ENCODE measurements at regions not wholly inside any gene's neighbourhood (a gene's known extent, or its start where the extent isn't known, plus 50 kb on each side); places are given as distances from the start of the nearest gene placed in this dataset.
"Not testable (repeated sequence)": the region's sequence is repeated elsewhere in the genome, so short reads cannot be mapped to it uniquely, and the experiment has no call there.

DNA sequence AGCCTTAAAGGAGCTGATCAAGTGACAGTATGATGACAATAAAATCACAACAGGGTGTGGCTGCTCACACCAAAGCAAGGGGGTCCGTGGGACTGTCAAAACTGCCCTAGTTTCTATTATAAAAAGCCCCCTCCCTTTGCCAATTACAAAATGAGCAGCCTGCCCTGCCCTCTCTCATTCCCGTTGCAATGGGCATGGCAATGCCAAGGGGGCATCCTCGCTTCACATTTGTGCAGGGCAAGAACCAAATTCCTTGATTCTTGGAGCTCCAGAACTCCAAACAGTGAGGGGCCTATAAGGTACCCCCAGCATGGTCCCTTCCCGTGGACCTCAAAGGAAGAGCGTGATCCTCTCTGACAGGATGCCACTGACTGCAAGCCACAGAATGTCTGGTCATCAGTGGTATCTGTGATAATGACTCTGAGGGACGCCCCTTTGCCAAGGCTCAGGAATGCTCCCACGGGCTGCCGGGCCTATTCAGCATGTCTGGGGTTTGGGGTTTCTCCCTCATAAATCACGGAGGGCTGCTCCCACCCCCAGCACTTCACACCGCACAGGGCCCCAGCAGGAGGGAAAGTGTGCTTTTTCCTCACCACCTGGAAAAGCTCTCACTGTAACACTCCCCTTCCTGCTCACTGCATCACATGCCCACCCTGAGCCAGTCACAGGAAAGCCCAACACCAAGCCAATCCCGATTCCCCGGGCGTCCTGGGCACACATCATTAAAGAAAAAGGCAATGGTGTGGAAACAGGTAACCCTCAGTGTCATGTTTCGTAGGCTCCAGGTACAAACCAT is 105.1 kb upstream of the TRPM1 start:
- no peaks in the 10 kb centered on the region for H3K36me3 ChIP-seq (ENCODE audit: insufficient read depth, low read length)
- H3K4me2 ChIP-seq (ENCODE audit: low read length), result no peak overlapping the region
- H3K4me3 ChIP-seq (ENCODE audit: low read depth, low read length, poor library complexity, severe bottlenecking), result no peak overlapping the region
- ChIA-PET POLR2A (interaction anchor here (0.7 to 1.1 kb wide), 2 partner anchors 126 to 228 kb away, joined by 3 to 7 read pairs; no protein-coding TSS in a partner anchor), CTCF (ENCODE audit: unreplicated experiment) (no interaction called here)
- no peak overlapping the region for H2AFZ ChIP-seq (ENCODE audit: low read length)
- peaks cover 18% of the 10 kb centered on the region for H3K4me1 ChIP-seq (ENCODE audit: insufficient read depth, low read length, poor library complexity, severe bottlenecking)
- no peak for DNase-seq (ENCODE audit: low spot score)
- no peak for TF ChIP-seq EZH2phosphoT487 (IDR thresholded peaks at IDR 0.05; ENCODE audit: borderline replicate concordance, low read depth, low read length)
- TF ChIP-seq, protein P1, sequence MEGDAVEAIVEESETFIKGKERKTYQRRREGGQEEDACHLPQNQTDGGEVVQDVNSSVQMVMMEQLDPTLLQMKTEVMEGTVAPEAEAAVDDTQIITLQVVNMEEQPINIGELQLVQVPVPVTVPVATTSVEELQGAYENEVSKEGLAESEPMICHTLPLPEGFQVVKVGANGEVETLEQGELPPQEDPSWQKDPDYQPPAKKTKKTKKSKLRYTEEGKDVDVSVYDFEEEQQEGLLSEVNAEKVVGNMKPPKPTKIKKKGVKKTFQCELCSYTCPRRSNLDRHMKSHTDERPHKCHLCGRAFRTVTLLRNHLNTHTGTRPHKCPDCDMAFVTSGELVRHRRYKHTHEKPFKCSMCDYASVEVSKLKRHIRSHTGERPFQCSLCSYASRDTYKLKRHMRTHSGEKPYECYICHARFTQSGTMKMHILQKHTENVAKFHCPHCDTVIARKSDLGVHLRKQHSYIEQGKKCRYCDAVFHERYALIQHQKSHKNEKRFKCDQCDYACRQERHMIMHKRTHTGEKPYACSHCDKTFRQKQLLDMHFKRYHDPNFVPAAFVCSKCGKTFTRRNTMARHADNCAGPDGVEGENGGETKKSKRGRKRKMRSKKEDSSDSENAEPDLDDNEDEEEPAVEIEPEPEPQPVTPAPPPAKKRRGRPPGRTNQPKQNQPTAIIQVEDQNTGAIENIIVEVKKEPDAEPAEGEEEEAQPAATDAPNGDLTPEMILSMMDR (conservative IDR thresholded peaks at IDR 0.05; ENCODE audit: low read length), result no peak
- intact Hi-C loops (cut with micrococcal nuclease; ENCODE audit: unreplicated experiment), result no loop called here
- H4K20me1 ChIP-seq (ENCODE audit: insufficient read depth, low read length), result no peaks in the 10 kb centered on the region
- BruUV-seq (replicated peaks), result no TSS peak
- no peak overlapping the region for H3K27ac ChIP-seq (ENCODE audit: low read depth, low read length, poor library complexity, severe bottlenecking)
- H3K9me3 ChIP-seq (ENCODE audit: low read length), result no peaks in the 10 kb centered on the region
- no peaks in the 10 kb centered on the region for H3K9me2 ChIP-seq (ENCODE audit: insufficient read depth, low read length)
- H3K79me2 ChIP-seq (ENCODE audit: insufficient read depth, low read depth, low read length), result no peaks in the 10 kb centered on the region

DNA sequence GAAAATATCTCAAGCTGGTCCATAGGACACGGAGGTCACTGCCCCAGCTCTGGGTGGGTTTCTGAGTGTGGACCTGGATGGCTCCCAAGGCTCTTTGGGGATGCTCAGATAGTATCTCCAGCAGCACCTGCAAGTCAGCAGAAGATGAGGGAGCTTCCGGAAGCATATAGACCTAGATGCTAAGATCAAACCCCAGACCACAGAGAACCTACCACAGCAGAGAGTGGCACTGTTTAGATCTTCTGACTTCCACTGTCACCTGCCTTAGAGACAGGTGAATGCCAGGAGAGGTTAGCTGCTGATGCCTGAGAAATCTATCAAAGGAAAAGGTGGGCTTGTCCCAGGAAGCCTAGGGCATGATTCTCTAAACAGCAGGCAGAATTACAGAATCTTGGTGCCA is 105.7 kb upstream of the TRPM1 start:
- Histone ChIP-seq H3K4me3 (ENCODE audit: low read depth, low read length, poor library complexity, severe bottlenecking) (no peak overlapping the region), H3K9me3 (ENCODE audit: low read length) (no peaks in the 10 kb centered on the region), H4K20me1 (ENCODE audit: insufficient read depth, low read length) (no peaks in the 10 kb centered on the region), H3K4me1 (ENCODE audit: insufficient read depth, low read length, poor library complexity, severe bottlenecking) (peaks cover 16% of the 10 kb centered on the region), H3K36me3 (ENCODE audit: insufficient read depth, low read length) (no peaks in the 10 kb centered on the region), H3K9me2 (ENCODE audit: insufficient read depth, low read length) (no peaks in the 10 kb centered on the region), H3K79me2 (ENCODE audit: insufficient read depth, low read depth, low read length) (no peaks in the 10 kb centered on the region), H2AFZ (ENCODE audit: low read length) (no peak overlapping the region), H3K4me2 (ENCODE audit: low read length) (no peak overlapping the region), H3K27ac (ENCODE audit: low read depth, low read length, poor library complexity, severe bottlenecking) (no peak overlapping the region)
- intact Hi-C loops (cut with micrococcal nuclease; ENCODE audit: unreplicated experiment), result no loop called here
- ChIA-PET POLR2A (no interaction called here), CTCF (ENCODE audit: unreplicated experiment) (no interaction called here)
- DNase-seq (ENCODE audit: low spot score), result no peak
- TF ChIP-seq, protein P1 (conservative IDR thresholded peaks at IDR 0.05; ENCODE audit: low read length), result no peak
- TF ChIP-seq EZH2phosphoT487 (IDR thresholded peaks at IDR 0.05; ENCODE audit: borderline replicate concordance, low read depth, low read length), result no peak
- no TSS peak for BruUV-seq (replicated peaks)

DNA sequence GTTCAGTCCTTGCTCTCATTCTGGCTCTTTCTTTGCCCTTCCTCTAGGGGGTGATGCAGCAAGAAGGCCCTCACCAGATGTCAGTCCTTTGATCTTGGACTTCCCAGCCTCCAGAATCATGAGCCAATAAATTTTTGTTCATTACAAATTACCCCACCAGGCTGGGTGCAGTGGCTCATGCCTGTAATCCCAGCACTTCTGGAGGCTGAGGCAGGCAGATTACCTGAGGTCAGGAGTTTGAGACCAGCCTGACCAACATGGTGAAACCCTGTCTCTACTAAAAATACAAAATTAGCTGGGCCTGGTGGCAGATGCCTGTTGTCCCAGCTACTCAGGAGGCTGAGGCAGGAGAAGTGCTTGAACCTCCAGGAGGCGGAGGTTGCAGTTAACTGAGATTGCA is 106.3 kb upstream of the TRPM1 start:
- intact Hi-C loops (cut with micrococcal nuclease; ENCODE audit: unreplicated experiment); H3K4me3 ChIP-seq (ENCODE audit: low read depth, low read length, poor library complexity, severe bottlenecking); DNase-seq (ENCODE audit: low spot score); CTCF ChIA-PET (ENCODE audit: unreplicated experiment); H2AFZ ChIP-seq (ENCODE audit: low read length); POLR2A ChIA-PET; H3K4me2 ChIP-seq (ENCODE audit: low read length); H3K9me2 ChIP-seq (ENCODE audit: insufficient read depth, low read length); H3K9me3 ChIP-seq (ENCODE audit: low read length); H4K20me1 ChIP-seq (ENCODE audit: insufficient read depth, low read length); H3K79me2 ChIP-seq (ENCODE audit: insufficient read depth, low read depth, low read length); H3K36me3 ChIP-seq (ENCODE audit: insufficient read depth, low read length); BruUV-seq (replicated peaks); H3K27ac ChIP-seq (ENCODE audit: low read depth, low read length, poor library complexity, severe bottlenecking): not testable (repeated sequence)
- TF ChIP-seq, protein P1 (conservative IDR thresholded peaks at IDR 0.05; ENCODE audit: low read length), result peak; percentile 25; the same call in 1 of the 2 replicates
- peaks cover 12% of the 10 kb centered on the region for H3K4me1 ChIP-seq (ENCODE audit: insufficient read depth, low read length, poor library complexity, severe bottlenecking)

Data from OCI-LY7 (cell line).